K562 (cell line): ENCODE measurements at regions not wholly inside any gene's neighbourhood (a gene's known extent, or its start where the extent isn't known, plus 50 kb on each side); places are given as distances from the start of the nearest gene placed in this dataset.
A peak's percentile ranks its signal among the peaks of the same experiment; 100 is the strongest.

ENCODE experiments used
- CREM ChIP-seq: IDR thresholded peaks from 2 replicates; pipeline ENCODE4 v1.6.1; 2014; ENCODE audit warnings: antibody characterized with exemption, low read depth
- CUX1 ChIP-seq: fragments of 200-800 bp; sonication (Bioruptor generic); IDR thresholded peaks from 2 replicates; pipeline ENCODE4 v1.6.1; 2016; ENCODE audit warnings: missing genetic modification characterization, missing compliant biosample characterization
- IFI16 ChIP-seq: fragments of 250-450 bp; sonication (Bioruptor Pico); IDR thresholded peaks from 2 replicates; pipeline ENCODE4 v2.1.2; 2022; ENCODE audit warnings: mild to moderate bottlenecking, inconsistent platforms
- MAFF ChIP-seq: IDR thresholded peaks from 2 replicates; pipeline ENCODE4 v1.6.1; 2012; ENCODE audit warnings: low read length, improper control_type of control experiment
- MAFG ChIP-seq: fragments of 450-650 bp; conservative IDR thresholded peaks from 2 replicates; pipeline ENCODE4 v1.6.1; 2016; ENCODE audit warnings: missing genetic modification characterization, missing compliant biosample characterization
- MBD1 ChIP-seq: fragments of 250-450 bp; sonication (Bioruptor Pico); IDR thresholded peaks from 2 replicates; pipeline ENCODE4 v1.8.0; 2022; ENCODE audit warnings: inconsistent platforms
- TBP ChIP-seq: optimal IDR thresholded peaks from 2 replicates; pipeline ENCODE3; 2011; ENCODE audit warnings: low read depth, low read length, improper control_type of control experiment
- ZNF584 ChIP-seq: fragments of 200-800 bp; sonication (Bioruptor generic); IDR thresholded peaks from 2 replicates; pipeline ENCODE4 v1.6.1; 2016; ENCODE audit warnings: low read depth, mild to moderate bottlenecking, missing genetic modification characterization, missing compliant biosample characterization
- ZNF655 ChIP-seq: fragments of 250-450 bp; sonication (Bioruptor Pico); IDR thresholded peaks from 2 replicates; pipeline ENCODE4 v1.5.0; 2021

DNA sequence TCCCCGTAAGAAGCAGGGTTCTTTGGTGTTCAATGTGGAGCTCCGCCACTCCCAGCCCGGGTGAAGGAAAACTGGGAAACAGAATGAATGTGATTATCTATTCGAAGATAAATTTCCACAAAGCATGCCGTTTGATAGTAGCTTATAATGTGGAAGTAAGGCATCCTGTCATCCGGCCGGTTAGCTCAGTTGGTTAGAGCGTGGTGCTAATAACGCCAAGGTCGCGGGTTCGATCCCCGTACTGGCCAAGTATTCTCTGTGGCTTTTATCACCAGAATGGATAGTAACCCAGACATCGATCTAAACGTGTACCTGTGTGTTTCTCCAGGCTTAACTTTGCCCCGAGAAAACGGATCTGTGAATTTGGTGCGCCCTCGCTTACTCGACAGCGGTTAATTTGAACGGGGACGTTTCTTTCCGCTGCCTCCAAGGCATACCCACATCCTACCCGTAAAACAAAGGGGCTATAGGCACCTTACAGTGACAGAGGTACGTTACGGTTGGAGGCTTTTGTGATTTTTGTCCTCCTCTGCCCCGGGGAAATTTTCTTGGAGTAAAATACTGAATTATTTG lies 215.2 kb upstream of the ZNF184 start (continued):
- TF ChIP-seq CUX1 (CRISPR knock-in tag), result no peak; the same call in 1 of the 2 replicates
- peak; percentile 66; the same call in 1 of the 2 replicates for TF ChIP-seq ZNF655 (CRISPR knock-in tag)
- TF ChIP-seq CREM, result peak; percentile 79
- TF ChIP-seq ZNF584 (CRISPR knock-in tag), result peak; percentile 47; the same call in 1 of the 2 replicates
- no peak for TF ChIP-seq MBD1 (CRISPR knock-in tag)
- peak; percentile 100 for TF ChIP-seq TBP
- no peak; the same call in 1 of the 2 replicates for TF ChIP-seq MAFF
- 0 out of 2 replicates have a peak, but pooled peaks have one; percentile 18 for TF ChIP-seq IFI16
- TF ChIP-seq MAFG, result no peak
